GM12878 (cell line): ENCODE measurements at regions not wholly inside any gene's neighbourhood (a gene's known extent, or its start where the extent isn't known, plus 50 kb on each side); places are given as distances from the start of the nearest gene placed in this dataset.

Experiments
- ATAC-seq: fragments of 200-7000 bp; cut with Tn5 transposase; 3 replicates; pipeline ENCODE4 v1.9.1; 2020; ENCODE audit warnings: mild to moderate bottlenecking, moderate library complexity
- BruUV-seq: library from RNA; stranded (reverse); fragments of 400-500 nt; replicated peaks from 2 replicates; lab custom pipeline; 2021; lab: Mats Ljungman, UMichigan
- CTCF ChIA-PET: fragments of 300-600 bp; sonication (Branson Sonifier 250); formaldehyde crosslinking; extraction: SDS; loops from one replicate; lab custom pipeline; 2021; ENCODE audit warnings: inconsistent platforms; lab: Yijun Ruan, JAX
- POLR2A ChIA-PET: fragments of 350-600 bp; formaldehyde crosslinking; extraction: SDS; loops from one replicate; lab custom pipeline; 2021; ENCODE audit warnings: inconsistent platforms; lab: Charles Lee
- RAD21 ChIA-PET: fragments of 300-600 bp; sonication (Branson Sonifier 250); formaldehyde crosslinking; loops from one replicate; lab custom pipeline; 2023; ENCODE audit warnings: antibody characterized with exemption; ENCODE audit not compliant: unreplicated experiment; lab: Charles Lee
- SMC1A ChIA-PET: fragments of 300-600 bp; sonication (Branson Sonifier 250); formaldehyde crosslinking; loops from one replicate; lab custom pipeline; 2023; ENCODE audit not compliant: unreplicated experiment, uncharacterized antibody; lab: Charles Lee
- DNase-seq: peaks from one replicate; pipeline ENCODE4 v3.0.0-alpha.2; 2011; ENCODE audit warnings: low read depth, low spot score
- FAIRE-seq: peaks from 3 replicates; lab custom pipeline; 2011; peaks lifted over from hg19 to GRCh38; lab: Jason Lieb, UNC
- H2AFZ ChIP-seq: 2 replicates; pipeline ENCODE4 v1.6.0; 2011; ENCODE audit warnings: low read depth, low read length, control low read depth; ENCODE audit not compliant: control insufficient read depth
- H3K27ac ChIP-seq: 2 replicates; pipeline ENCODE4 v1.5.1; 2011; ENCODE audit warnings: control low read depth; ENCODE audit not compliant: control insufficient read depth, insufficient read depth
- H3K27me3 ChIP-seq, 2 experiments: replicated peaks in 1 of 2; 2 replicates each; pipeline versions ENCODE4 v1.6.0 to v1.6.1; 2011; ENCODE audit warnings: low read length in 1 of 2; ENCODE audit not compliant: control insufficient read depth in 2 of 2, insufficient read depth in 2 of 2
- H3K36me3 ChIP-seq, 2 experiments: 2 replicates each; pipeline ENCODE4 v1.5.1; 2011; ENCODE audit warnings: low read length in 1 of 2; ENCODE audit not compliant: control insufficient read depth in 2 of 2, insufficient read depth in 2 of 2
- H3K4me1 ChIP-seq: 2 replicates; pipeline ENCODE4 v1.6.1; 2011; ENCODE audit warnings: mild to moderate bottlenecking, low read length, moderate library complexity, mixed read lengths; ENCODE audit not compliant: control insufficient read depth, insufficient read depth
- H3K4me2 ChIP-seq: 2 replicates; pipeline ENCODE4 v1.6.0; 2011; ENCODE audit warnings: control low read depth; ENCODE audit not compliant: control insufficient read depth, insufficient read depth
- H3K4me3 ChIP-seq: fragments of 200-600 bp; sonication (generic); 2 replicates; pipeline ENCODE4 v1.5.1; 2016
- H3K79me2 ChIP-seq: 2 replicates; pipeline ENCODE4 v1.6.0; 2011; ENCODE audit warnings: low read length; ENCODE audit not compliant: control insufficient read depth, insufficient read depth
- H3K9ac ChIP-seq: 2 replicates; pipeline ENCODE4 v1.8.0; 2011; ENCODE audit warnings: low read length, control low read depth, mixed read lengths; ENCODE audit not compliant: control insufficient read depth, insufficient read depth
- H3K9me3 ChIP-seq: replicated peaks from 3 replicates; pipeline ENCODE4 v1.5.1; 2011; ENCODE audit warnings: mild to moderate bottlenecking, low read length; ENCODE audit not compliant: control insufficient read depth, insufficient read depth
- H4K20me1 ChIP-seq: 2 replicates; pipeline ENCODE4 v1.6.0; 2011; ENCODE audit not compliant: control insufficient read depth, insufficient read depth
- BMI1 ChIP-seq: fragments of 450-650 bp; IDR thresholded peaks from 2 replicates; pipeline ENCODE4 v1.6.1; 2016; ENCODE audit warnings: mild to moderate bottlenecking, moderate library complexity, borderline replicate concordance
- JUND ChIP-seq: IDR thresholded peaks from 2 replicates; pipeline ENCODE4 v1.6.1; 2012; ENCODE audit warnings: low read depth, mild to moderate bottlenecking, low read length, improper control_type of control experiment, moderate library complexity
- KAT2A ChIP-seq: conservative IDR thresholded peaks from 2 replicates; pipeline ENCODE4 v1.6.1; 2011; ENCODE audit warnings: low read depth, low read length; ENCODE audit not compliant: control insufficient read depth
- NFYA ChIP-seq: IDR thresholded peaks from 2 replicates; pipeline ENCODE4 v1.6.1; 2011; ENCODE audit warnings: low read depth, mild to moderate bottlenecking, low read length, improper control_type of control experiment, borderline replicate concordance
- NR2F1 ChIP-seq: fragments of 450-650 bp; conservative IDR thresholded peaks from 2 replicates; pipeline ENCODE4 v1.6.1; 2017; ENCODE audit warnings: mild to moderate bottlenecking
- POLR2A ChIP-seq: IDR thresholded peaks from 2 replicates; pipeline ENCODE4 v1.6.1; 2011; ENCODE audit warnings: low read depth, mild to moderate bottlenecking, low read length
- SIN3A ChIP-seq: IDR thresholded peaks from 2 replicates; pipeline ENCODE4 v1.6.1; 2012; ENCODE audit warnings: low read depth, low read length, improper control_type of control experiment
- SIX5 ChIP-seq: IDR thresholded peaks from 2 replicates; pipeline ENCODE4 v1.6.1; 2011; ENCODE audit warnings: mild to moderate bottlenecking, low read depth, low read length, moderate library complexity; ENCODE audit not compliant: severe bottlenecking
- SKIL ChIP-seq: fragments of 450-650 bp; IDR thresholded peaks from 2 replicates; pipeline ENCODE4 v1.6.1; 2017; ENCODE audit warnings: mild to moderate bottlenecking, low read depth, inconsistent platforms; ENCODE audit not compliant: poor library complexity, severe bottlenecking
- SMAD1 ChIP-seq: fragments of 450-650 bp; IDR thresholded peaks from 2 replicates; pipeline ENCODE4 v1.6.1; 2018; ENCODE audit warnings: mild to moderate bottlenecking, low read depth; ENCODE audit not compliant: partially characterized antibody
- SP1 ChIP-seq: IDR thresholded peaks from one replicate; pipeline ENCODE4 v1.6.1; 2011; ENCODE audit warnings: low read depth, low read length
- TAF1 ChIP-seq: IDR thresholded peaks from 2 replicates; pipeline ENCODE4 v1.6.1; 2011; ENCODE audit warnings: mild to moderate bottlenecking, low read depth, low read length, borderline replicate concordance
- ZBTB40 ChIP-seq: fragments of 450-650 bp; IDR thresholded peaks from 2 replicates; pipeline ENCODE4 v1.6.1; 2016; ENCODE audit warnings: mild to moderate bottlenecking, moderate library complexity, borderline replicate concordance
- WGBS: methylation state at CpG from one replicate; pipeline ENCODE4 v1.1.6; 2016; ENCODE audit warnings: low lambda C conversion rate; ENCODE audit not compliant: insufficient replicate concordance, insufficient coverage; ENCODE audit errors: missing lambda C conversion rate; 5-methylcytosine and 5-hydroxymethylcytosine counted together
- in situ Hi-C: fragments of 300-500 bp; cut with MboI; formaldehyde crosslinking; loops from 9 replicates; pipeline ENCODE4 v1.14.3; 2018; ENCODE audit warnings: mixed read lengths
- intact Hi-C: fragments of 100-400 bp; cut with micrococcal nuclease; formaldehyde crosslinking; loops from one replicate; pipeline ENCODE4 v1.14.2; 2022; ENCODE audit not compliant: unreplicated experiment

GRCh38 chr18:47611649-47612048 lies 318.8 kb downstream of the SMAD2 start:
- ChIA-PET RAD21 (no interaction called here), SMC1A (interaction anchor here (0.6 kb wide), 1 partner anchor 126 kb away, joined by 3 read pairs; no protein-coding TSS in a partner anchor), POLR2A (no interaction called here), CTCF (interaction anchor here (0.6 kb wide), 1 partner anchor 131 kb away, joined by 3 read pairs; no protein-coding TSS in a partner anchor)
- intact Hi-C loops (no loop called here), in situ Hi-C loops (no loop called here)
- BruUV-seq, result no TSS peak
- Histone ChIP-seq H3K27ac (no peak overlapping the region), H2AFZ (no peak overlapping the region), H3K9me3 (no peaks in the 10 kb centered on the region), H3K27me3 (0 out of 4 replicates have a peak, but pooled peaks cover 0 to 2% of the 10 kb centered on the region in 2 experiments), H3K79me2 (no peaks in the 10 kb centered on the region), H3K9ac (no peak overlapping the region), H3K4me3 (no peak overlapping the region), H3K4me1 (no peaks in the 10 kb centered on the region), H4K20me1 (no peaks in the 10 kb centered on the region), H3K36me3 (no peaks in the 10 kb centered on the region), H3K4me2 (no peak overlapping the region)
- 0% methylated on average over 3 of the region's 3 CpGs for WGBS
- TF ChIP-seq SP1 (no peak), SMAD1 (no peak), KAT2A (no peak), JUND (no peak), SIX5 (no peak), TAF1 (no peak), POLR2A (no peak), NFYA (no peak), SKIL (no peak), ZBTB40 (no peak), SIN3A (no peak), NR2F1 (no peak), BMI1 (no peak)
- DNase-seq, result no peak
- ATAC-seq, result no peak
- FAIRE-seq, result no peak
